AG20443 (cell line): ENCODE measurements at regions not wholly inside any gene's neighbourhood (a gene's known extent, or its start where the extent isn't known, plus 50 kb on each side); places are given as distances from the start of the nearest gene placed in this dataset.

Experiments
- DNase-seq: peaks from one replicate; pipeline ENCODE4 v3.0.0; 2012; ENCODE audit warnings: low spot score, mixed read lengths

DNA sequence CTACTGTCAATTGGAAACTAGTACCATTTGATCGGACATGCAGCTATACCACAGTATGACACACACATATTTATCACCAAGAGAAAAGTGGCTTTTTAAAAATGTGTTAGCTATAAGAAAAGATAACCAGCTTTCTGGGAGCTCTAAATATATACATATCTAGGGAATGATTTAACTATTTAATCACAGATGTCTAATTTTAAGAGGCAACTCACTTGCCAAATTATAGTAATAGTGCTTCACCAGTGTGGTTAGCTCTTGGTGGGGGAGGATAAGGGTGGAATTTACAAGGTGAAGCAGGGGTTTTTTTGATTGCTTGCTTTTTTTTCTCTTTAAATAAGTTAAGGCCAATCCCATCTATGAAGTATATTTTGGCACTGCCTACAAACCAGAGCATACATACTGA, 547.7 kb upstream of the DIPK2B start:
- no peak for DNase-seq

DNA sequence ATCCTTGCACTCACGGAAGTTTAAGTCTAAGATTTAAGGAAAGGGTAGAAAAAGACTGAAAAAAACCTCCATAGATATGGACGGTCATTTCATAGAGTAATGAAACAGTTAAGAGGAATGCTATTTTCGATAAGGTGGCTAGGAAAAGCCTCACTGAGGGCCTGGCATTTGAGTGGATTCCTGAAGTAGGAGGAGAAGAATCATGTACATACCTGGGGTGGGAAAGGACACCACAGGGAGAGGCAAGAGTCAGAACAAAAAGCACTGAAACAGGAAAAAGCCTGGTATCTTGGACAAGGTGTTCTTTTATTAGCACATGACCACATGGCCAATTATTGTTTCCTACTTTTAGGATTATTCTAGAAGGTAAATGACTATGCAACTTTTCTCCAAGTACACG, 547.2 kb upstream of the DIPK2B start:
- no peak for DNase-seq

DNA sequence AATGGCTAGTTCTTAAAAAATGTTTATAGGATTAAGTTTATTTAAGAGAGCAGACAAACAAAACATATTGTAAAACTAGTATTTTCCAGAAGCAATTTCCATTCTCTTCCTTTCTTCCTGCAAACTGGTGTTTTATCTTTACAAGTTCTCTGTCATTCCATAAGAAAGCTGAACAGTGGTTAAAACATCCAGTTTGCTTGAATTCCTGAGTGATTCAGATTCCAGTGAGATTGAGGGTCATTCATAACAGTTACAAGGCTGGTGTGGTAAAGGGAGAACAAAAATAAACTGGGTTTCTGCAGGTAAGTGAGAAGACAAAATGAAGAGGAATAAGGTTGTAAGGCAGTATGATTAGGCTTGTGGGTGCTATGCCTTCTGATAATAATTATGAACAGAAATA, 544.8 kb upstream of the DIPK2B start:
- DNase-seq, result no peak

DNA sequence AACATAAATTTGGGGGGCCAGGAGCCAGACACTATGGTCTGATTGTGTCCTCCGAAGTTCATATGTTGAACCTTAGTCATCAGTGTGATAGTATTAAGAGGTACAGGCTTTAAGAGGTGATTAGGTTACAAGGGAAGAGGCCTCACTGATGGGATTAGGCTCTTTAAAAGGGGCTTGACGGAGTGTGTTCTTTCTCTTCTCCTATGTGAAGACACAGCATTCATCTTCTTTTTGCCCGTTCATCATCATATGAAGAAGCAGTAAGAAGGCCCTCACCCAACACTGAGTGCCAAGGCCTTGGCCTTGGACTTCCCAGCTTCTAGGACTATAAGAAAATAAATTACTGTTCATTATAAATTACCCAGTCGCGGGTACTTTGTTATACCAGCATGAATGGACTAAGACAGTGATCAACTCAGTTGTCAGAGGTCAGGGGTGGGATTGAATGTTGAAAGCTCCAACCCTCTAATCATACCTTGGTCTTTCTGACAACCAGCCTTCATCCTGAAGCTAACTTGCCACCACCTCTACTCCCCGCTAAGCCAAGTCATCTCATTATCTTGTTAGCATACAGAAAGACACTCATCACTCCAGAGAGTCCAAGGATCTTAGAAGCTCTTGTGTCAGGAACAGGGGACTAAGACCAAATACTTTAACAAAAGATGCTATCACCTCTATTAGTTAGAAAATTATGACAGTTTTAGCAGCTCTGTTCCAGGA, 543.4 kb upstream of the DIPK2B start:
- no peak for DNase-seq

DNA sequence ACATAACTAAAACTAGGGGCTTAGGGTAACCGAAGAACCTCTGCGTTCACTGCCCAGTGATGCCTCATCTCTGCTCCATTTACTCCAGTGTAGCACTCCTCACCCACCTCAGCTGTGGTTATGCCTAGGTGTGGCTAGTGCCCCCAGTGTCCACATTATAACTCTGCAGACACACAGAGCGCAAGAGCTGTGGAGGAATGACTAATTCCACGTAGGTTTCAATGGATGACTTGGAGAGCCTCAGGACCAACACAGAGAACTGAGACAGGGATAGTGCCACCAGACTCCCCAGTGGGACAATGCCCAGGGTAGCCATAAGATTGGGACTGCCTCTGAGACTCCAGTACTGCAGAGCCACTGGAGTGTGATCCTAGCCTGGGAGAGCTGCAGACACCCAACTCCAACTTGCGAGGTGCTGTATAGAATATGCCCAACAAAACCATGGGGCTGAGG, 542.4 kb upstream of the DIPK2B start:
- peak; percentile 28 for DNase-seq

DNA sequence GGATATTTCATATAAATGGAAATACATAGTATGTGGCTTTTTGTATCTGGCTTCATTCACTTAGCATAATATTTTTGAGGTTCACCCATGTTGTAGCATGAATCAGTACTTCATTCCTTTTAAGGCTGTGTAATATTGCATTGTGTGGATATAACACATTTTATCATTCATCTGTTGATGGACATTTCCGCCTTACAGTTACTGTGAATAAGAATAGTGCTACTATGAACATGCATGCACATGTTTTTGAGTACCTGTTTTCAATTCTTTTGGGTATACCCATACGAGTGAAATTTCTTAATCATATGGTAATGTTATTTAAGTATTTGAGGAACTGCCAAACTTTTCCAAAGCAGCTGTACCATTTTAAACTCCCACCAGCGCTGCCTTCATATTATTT, 539.6 kb upstream of the DIPK2B start:
- no peak for DNase-seq

DNA sequence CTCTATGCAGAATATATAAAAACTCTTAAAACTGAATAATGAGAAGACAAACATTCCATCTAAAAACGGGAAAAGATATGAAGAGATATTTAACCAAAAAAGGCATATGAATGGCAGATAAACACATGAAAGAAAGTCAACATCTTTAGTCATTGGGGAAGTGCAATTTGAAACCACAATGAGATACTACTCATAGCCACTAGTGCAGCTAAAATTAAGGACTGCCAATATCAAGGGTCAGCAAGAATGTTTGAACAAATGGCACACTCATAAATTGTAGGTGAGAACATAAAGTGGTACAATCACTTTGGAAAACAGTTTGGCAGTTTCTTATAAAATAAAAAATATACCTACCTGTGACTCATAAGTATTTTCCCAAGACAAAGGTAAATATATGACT, 534.9 kb upstream of the DIPK2B start:
- no peak for DNase-seq

DNA sequence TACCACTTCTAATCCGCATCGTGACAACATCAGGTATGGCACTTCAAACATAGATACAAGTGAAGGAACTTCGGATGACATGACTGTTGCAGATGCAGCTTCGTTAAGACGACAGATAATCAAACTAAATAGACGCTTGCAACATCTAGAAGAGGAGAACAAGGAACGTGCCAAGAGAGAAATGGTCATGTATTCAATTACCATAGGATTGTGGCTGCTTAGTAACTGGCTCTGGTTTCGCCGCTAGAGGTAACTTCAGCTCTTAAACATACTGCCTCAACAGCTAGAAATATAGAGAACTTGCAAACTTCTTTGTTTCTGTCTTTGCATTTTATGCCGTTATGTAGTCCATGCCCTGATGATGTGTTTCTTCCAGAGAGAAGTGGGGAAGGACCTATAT, 530.8 kb upstream of the DIPK2B start:
- no peak for DNase-seq

DNA sequence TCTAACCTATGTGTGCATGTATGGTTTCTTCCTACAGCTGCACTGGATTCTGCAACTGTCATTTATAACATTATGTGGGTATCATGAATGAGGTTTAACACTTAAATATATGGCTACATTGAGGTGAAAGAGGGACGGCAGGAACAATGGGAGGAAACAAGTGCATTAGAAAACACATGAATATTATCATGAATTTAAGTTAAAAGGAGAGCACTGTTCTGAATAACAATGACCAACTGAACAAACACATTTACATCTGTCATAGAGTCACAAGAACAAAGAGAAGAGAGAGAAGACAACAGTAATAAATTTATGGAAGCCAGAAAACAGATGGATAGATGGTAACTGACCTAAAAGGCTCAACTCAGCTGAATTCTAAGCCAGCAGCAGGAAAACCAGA, 527.1 kb upstream of the DIPK2B start:
- no peak for DNase-seq

DNA sequence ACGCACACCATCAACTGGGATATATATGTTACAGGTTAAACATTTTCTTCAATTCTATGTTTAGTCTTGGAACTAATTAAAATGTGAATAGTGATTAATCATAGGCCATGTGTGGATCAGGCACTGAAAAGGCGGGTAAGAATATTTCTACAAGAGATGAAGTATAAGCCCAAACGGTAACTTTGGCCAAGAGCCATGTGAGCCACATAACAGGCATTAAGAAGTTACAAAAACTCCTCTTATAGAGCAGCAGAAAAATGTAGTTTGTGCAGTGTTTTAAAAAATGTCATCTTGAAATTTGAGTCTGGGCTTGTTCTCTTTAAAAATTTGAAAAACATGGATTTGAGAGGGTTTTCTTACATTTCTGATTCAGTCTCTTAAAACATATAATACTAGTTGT, 521.8 kb upstream of the DIPK2B start:
- DNase-seq, result no peak

DNA sequence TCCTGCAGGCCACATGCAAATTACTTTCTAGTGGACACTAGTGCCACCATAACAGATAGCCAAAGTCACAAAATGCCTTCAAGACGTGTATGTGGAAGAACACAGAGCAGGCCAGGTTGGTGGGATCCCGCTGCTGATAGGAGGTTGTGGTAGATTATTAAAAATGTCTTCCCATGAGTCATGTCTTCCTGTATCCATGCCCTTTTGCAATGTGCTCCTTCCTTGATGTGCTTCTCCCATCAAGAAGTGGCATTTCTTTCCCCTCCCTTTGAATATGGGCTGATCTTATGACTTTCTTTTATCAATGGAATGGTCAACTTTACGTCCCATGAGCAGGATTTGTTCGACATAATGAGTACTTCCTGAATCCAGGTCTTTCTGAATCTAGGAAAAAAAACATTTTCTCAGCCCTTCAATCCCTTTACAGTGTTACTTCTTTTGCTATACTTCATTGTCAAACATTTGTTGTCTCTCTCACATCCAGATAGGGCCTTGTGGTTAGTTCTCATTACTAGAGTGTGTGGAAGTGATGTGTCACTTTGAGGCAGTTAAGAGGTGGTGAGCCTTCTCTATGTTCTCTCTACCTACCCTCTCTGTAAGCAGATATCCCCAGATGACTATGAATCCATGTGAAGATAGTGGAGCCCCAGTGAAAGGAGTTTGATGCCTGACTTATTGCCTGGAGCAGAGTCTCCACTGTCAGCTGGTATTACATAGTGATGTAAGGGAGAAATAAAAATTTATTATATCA, 519.2 kb upstream of the DIPK2B start:
- DNase-seq, result no peak

DNA sequence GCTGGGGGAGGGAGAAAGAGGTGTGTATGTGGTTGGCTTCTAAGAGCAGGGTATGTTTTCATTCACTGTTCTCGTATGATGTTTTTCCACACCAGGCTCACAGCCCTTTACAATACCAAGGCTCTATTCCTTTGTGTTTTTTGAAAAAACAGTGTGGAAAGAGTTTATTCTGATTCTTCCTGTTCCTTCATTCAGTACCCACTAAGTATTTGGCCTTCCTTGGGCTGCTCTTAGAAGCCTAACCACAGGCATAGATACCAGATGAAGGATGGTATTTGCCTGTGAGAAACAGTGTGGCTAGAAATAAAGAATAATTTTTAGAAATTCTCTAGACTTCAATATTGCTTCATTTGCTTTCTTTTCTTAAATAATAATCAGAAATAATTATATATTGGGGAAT, 518.0 kb upstream of the DIPK2B start:
- no peak for DNase-seq

DNA sequence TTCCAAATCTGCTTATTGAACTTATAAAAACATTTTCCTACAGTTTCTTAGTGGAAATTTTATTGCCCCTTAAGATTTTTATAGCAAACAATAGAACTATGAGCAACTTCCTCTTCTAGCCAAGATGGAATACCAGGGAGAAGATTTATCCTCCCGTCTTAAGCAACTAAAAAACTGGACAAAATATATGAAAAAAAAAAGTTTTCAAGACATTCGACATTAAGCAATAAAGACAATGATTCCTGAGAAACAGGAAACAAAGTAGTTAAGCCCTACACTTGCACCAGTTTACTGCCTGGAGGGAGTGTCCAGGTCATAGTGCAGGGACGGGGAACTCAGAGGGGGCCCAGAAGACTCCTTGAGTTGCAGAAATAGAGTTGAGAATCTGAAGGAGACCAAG, 516.1 kb upstream of the DIPK2B start:
- no peak for DNase-seq

DNA sequence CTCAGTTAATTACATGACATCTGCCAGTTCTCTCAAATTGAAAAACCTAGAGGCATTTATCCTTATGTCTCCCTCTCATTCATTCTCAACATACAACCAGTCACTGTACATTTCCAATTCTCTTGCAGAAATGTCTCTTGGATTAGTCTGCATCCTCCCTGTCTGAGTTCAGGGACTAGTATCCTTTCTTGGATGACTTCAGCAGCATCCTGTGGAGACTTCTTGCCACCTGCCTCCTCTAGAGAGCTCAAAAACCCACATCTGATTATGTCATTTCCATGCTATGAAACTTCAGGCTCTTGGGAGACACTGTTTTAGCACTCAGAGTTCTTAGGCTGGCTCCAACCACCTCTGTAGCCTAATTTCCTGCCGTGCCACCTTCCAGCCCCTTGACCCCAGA, 515.1 kb upstream of the DIPK2B start:
- no peak for DNase-seq

DNA sequence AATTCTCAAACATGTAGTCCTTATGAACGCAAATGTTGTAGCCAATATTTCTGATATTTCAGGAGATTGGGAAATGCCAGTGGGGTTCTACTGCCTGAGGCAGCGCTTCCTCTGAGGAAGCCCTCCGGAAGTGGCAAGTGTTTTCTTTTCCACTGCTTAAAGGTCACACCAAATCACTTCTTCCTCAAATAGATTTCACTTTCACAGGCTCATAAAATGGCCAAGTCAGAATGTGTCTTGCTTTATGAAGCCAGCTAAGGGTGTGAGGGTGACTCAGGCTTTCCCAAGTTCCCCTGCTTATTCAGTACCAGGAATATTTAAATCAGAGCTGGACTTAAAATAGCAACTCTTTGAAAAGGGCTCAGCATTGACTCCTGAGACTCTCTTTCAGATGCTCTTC, 514.2 kb upstream of the DIPK2B start:
- peak; percentile 9 for DNase-seq

DNA sequence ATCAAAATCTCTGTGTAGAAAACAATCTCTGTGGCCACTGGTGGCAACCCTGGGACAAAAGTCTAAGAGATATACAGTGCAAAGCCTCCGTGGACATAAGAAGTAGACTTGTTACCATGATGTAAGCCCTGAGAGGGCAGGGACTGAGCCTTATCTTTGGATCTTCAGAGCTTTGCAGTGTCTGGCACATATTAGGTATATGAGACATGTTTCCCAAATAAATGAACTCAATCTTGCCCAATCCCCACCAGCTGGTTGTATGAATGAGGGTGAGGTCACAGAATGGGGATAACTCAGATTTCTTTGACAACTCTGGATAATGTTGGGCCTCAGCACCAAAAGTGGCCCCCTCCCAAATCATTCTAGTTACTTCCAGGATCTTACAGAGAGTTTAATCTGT, 511.4 kb upstream of the DIPK2B start:
- DNase-seq, result peak; percentile 11

DNA sequence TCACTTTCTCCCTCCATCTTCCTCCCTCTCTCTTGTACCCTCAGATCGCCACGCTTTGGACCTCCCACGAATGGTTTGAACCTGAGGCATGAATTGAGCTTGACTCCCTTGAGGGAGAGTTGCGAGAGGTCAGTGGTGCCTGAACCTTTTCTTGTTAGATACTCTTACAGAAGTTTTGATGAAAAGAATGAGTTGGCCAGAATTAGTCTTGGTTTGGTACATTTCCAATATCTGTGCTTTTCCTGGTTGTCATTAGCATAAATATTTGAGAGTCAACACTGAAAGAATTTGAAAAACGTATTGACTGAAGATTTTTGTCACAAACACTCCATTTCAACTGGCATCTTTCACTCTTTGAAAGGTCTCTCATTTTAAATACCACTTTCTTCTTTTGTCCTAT, 510.6 kb upstream of the DIPK2B start:
- DNase-seq, result peak; percentile 9

DNA sequence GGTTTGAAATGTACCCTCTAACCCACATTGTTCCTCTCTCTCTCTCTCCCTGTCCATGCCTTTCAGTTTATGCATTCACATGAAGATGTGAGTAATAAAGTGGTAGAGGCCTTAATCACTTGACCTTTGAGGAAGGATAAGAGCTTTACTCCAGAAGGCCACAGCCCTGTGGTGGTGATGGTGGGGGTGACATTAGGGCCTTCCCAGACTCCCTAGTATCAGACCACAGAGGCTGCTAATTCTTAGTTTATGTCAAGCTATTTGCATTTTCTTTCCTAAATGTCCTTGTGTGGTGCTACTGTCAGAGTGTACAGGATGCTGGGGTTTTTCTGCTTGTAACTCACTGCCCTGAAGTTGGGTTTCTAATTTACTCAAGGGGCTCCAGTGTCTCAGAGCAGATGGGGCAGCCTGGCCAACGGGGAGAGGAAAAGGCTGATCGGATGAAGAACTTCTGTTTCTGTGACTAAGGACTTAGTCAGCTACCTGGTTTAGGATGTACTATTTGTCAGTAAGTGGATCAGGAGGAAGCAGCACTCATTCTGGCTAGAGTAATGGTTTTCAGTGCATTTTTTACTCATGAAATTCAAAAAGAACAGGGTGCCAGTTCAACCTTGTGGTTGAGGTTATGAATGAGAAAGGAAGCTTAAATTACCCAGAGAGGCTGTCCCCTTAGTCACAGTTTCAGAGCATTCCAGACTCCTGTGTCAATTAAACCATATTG, 509.6 kb upstream of the DIPK2B start:
- DNase-seq, result peak; percentile 42

DNA sequence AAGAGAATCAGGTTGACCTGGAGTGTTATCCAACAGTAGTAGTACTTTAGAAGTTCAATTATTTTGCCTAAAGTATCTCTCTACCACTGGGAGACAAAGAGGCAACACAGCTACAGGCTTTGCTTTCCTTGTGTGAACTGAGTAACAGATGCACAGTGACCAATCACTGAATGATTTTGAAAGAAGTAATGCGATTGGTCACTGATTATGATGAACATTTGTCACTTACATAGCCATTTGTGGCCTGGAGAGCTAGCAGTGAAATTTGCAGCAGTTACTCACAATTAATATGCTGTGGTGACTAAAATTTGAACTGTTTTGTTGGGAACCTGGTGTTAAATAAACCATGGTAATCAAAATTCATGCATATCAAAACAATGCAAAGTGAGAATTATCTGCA, 508.7 kb upstream of the DIPK2B start:
- DNase-seq, result no peak

DNA sequence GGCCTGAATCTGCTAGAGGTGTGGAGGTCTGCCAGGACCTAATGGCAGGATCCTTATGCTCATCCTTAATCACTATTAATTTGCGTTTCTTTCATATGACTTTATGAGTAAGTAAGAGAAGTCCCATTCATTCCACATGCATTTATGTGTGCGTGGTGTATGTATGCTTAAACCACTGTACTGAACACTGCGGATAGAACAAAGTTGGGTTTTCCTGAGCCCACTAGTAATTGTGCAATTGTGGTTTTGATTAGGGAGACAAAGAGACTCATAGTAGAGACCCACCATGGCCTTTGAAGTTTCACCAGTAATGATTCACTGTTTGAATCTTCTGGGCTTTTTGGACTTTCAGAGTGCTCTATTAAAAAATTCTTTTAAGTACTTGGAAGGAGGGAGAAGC, 498.5 kb upstream of the DIPK2B start:
- no peak for DNase-seq

DNA sequence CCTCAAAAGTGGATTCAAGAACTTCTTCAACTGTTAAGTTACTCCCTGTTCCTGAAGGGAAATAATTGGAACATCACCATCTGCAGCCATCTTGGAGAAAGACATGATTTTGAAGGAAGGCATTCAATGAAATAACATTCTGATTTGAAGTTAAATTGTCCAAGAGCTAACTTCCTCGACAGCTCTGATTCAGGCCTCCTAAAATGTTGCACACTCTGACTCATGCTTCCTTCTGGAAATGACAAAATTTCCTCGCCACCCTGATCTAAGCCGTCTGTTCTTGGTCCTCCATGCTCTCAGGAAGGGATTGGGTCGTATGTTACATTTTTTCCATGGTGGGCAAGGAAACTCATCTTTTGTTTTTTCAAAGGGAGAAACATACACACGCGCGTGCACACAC, 496.9 kb upstream of the DIPK2B start:
- peak; percentile 43 for DNase-seq

DNA sequence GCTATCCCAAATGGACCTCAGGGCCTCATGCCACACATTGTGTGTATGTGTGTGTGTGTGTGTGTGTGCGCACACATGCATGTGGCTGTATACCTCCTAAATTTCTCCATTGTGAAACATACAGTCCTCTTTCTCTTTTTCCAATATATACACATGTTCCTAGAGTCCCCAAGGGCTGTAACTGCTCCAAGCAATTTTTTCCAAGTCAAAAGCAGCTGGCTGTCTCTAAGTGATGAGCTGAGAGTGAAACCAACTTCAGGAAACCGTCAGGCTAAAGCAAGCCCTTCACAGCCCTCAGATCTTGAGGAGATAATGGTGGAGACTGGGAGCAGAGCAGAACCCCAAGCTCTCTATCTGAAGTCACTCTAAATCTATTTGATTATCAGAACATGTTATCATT, 496.1 kb upstream of the DIPK2B start:
- no peak for DNase-seq

DNA sequence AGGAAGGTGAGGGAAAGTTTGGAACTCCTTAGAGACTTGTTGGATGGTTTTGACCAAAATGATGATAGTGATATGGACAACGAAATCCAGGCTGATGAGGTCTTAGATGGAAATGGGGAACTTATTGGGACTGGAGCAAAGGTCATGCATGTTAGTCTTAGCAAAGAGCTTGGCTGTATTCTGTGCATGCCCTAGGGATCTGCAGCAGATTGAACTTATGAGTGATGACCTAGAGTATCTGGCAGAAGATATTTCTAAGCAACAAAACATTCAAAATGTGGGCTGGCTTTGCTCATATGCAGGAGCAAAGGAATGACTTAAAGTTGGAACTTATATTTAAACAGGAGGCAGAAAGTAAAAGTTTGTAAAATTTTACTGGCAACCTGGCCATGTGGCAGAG, 489.3 kb upstream of the DIPK2B start:
- no peak for DNase-seq
